ENCODE measurements at regions not wholly inside any gene's neighbourhood (a gene's known extent, or its start where the extent isn't known, plus 50 kb on each side); places are given as distances from the start of the nearest gene placed in this dataset.

DNA sequence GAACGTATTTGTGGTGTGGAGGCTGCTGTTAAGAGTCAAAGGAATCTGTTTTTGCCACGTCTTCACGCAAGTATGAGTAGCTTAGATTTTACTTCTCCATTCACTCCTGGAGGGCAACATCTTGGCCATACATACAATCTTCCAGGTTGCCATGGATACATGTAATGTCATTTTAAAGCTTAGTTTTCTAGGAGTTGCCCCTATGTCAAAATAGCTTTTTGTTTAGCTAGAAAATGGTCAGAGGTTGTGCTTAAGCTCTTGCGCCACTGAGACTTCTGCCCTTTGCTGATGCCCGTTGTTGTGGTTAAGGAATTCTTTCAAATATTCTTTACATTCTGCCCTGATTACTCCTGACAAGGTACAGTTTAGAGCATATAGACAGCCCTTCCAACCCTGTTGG is 245.4 kb upstream of the TFPI start:
- no peak for DNase-seq

DNA sequence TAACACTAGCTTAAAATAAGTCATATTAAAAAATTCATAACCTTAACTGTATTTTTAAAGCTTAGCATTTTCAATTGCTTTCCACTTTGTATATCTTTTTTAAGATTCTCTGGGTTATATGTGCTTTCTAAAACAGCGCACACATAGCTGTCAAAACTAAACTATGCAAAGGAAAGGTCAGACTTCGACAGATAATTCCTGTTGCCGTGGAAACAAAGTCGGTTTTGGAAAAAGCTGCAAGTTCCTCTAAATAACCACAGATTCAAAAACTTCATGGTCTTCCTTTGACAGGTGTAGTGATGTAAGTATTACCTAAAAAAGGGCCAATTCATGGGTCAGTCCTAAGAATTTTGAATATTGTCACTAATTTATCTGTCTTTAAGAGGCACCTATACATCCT is 249.6 kb upstream of the TFPI start:
- DNase-seq: no peak

GRCh38 chr2:187815113-187815512 is 260.9 kb upstream of the TFPI start:
- no peak for DNase-seq

- no peak for DNase-seq
Observed at GRCh38 chr2:187819624-187820023, 265.4 kb upstream of the TFPI start.

DNA sequence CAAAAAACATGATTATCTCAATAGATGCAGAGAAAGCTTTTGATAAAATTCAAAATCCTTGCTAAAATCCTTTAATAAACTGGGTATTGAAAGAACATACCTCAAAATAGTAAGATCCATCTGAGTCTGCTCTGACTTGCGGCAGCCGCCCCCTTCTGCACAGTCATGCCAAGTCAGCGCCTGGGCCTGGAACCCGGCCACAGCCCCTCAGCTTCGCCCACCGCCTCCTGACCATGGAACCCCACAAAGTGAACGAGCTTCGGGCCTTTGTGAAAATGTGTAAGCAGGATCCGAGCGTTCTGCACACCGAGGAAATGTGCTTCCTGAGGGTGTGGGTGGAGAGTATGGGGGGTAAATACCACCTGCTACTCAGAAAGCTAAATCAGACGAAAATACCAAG is 270.9 kb upstream of the TFPI start:
- DNase-seq: no peak

DNA sequence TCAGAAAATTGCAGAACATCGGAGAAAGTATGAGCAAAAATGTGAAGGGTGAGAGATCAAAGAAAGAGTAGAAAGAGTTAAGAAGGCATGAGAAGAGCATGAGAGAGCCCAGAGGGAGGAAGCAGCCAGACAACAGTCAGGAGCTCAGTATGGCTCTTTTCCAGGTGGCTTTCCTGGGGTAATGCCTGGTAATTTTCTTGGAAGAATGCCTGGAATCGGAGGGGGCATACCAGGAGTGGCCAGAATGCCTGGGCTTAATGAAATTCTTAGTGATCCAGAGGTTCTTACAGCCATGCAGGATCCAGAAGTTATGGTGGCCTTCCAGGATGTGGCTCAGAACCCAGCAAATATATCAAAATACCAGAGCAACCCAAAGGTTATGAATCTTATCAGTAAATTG is 271.8 kb upstream of the TFPI start:
- DNase-seq: no peak

- no peak for DNase-seq
Observed at GRCh38 chr2:187834787-187835186, 280.6 kb upstream of the TFPI start.

DNA sequence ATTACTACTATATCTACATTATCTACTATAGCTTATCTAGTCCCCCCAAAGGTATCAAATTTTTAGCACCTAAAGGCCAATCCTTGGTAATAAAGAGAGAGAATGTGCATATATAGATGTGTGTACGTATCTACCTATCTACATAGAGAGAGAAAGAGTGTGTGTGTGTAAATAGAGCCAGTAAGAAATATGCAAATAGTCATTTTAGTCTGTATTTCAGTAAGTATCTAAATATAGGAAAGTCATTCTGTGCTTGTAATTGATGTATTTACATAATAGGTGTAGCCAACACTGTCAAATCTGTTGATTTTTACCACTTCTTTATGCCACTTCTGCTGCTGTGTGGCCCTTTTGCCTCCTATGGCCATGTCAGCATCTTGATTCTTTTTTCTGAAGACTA is 284.5 kb upstream of the TFPI start:
- no peak for DNase-seq

DNA sequence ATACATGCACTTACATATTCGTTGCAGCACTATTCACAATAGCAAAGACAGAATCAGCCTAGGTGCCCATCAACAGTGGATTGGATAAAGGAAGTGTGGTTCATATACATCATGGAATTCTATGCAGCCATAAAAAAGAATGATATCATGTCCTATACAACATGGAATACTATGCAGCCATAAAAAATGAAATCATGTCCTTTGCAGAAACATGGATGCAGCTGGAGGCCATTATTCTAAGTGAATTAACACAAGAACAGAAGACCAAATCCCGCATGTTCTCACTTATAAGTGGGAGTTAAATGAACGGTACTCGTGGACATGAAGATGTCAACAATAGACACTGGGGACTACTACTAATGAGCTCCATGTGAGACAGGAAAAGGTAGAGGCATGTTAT is 288.1 kb upstream of the TFPI start:
- DNase-seq: no peak

DNA sequence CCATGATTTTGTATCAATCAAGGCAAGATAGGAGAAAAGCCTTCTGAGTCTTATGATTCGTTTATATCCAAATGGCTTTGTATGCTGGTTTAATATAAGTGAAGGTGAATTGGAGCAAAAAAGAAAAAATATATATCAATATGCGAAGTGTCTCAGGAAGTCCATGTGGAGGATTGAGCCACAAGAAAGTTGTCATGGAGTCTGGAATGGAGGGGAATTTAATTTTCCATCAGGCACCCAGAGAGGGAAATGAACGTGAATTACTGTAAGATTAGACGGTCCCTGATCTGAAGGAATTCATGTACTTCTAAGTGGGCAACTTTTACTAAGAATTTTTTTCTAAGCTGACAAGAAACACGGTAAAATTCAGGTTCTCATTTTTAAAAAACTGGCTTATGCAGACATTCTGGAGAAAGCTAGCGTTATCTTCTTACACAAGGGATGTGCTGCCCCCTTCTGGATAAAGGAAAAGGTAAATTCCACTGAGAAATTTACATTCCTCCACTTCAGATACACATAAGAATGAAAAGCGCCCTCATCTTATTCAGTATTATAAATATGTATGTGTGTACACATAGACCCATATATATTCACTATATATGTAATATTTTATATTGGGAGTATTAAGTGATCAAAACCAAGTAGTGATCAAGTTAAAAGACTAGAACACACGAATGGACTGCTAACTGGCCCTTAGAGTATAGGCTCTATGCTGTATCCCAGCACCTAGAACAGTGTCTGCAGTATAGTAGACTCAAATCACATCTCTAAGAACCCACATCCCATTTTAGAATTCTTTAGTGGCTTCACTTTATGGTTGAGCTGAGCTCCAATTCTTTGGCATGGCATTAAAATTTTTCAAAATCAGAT is 289.0 kb upstream of the TFPI start:
- peak; percentile 15 for DNase-seq

- DNase-seq: no peak
Observed at GRCh38 chr2:187847245-187848208, 293.3 kb upstream of the TFPI start.

DNA sequence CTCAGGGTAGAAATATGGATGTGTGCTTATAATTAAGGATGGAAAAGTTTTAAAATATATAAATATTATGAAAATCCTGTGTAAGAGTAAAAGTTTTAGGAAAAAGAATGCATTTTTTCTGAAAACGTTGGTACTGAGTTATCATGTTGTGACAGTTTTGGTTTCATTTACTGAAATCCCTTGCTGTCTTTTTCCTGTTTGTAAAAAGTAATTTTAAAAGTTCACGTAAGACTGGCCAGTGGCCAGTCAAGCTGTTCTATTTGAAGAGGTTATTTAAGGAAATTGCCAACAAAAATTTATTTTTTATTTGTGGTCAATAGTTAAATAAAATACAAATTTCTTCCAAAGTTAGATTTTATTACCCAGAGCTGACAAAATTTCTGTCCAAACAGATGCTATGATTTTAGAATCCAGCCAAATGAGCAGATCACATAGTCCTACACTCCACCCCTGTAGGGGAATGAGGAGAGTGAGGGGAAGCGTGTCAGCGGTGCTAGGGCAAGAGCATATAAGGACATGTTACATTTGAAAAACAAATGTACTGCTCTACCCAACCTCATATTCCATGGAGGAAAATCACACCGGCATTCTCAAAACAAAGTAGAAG is 297.8 kb upstream of the TFPI start:
- DNase-seq: no peak

- no peak for DNase-seq
Observed at GRCh38 chr2:187853381-187853791, 299.2 kb upstream of the TFPI start.

- DNase-seq: no peak
Observed at GRCh38 chr2:187854801-187855200, 300.6 kb upstream of the TFPI start.

- DNase-seq: no peak
Observed at GRCh38 chr2:187855689-187856088, 301.5 kb upstream of the TFPI start.

DNA sequence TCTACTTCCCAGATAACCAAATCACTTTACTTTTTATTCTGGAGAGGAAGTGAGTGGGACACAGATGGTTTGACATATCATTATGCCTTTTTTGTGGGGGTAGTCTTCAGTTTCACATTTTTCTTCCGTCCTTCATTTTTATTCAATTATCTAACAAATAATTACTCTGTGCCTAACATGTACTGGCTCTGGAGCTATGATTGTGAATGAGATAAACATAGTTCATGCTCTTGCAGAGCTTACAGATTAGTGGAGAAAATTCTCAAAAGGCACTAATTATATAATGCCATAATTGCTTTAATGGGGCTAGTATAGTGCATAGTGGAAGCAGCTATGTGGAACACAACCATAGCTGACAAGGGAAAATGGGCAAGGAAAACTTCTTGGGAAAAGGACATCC is 303.6 kb upstream of the TFPI start:
- no peak for DNase-seq

DNA sequence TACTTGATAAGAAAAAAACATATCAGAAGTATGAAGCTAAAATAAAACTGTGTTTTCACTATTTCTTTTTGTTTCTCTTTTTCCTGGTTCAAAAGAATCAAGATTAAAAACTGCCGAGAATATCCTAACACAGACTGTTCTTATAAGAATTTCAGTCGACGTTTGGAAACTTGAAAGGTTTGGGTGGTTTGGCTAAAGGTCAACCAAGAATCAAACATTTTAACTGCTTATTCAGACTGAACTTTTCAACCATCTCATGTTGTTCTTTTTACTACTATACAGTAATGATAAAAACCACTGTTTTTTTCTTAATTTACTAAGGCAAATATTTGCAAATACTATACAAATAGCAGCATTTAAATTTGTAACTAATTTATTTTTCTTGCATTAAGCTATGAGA is 308.5 kb upstream of the TFPI start:
- no peak for DNase-seq

DNA sequence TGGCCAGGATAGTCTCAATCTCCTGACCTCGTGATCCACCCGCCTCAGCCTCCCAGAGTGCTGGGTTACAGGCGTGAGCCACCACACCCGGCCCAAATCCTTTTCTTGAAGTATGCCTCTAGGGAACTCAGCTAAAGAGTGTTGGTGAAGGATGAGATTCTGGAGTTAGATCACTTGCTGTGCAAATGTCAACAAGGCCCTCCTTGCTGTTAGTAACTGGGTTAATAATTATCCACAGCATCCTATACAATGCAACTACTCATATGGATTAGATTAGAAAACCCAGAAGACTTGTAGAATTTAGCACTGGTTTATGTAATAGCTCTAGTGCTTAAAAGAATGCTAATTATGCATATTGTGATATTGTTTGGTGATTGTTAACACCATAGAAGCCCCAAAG is 310.8 kb upstream of the TFPI start:
- DNase-seq: no peak

- DNase-seq: no peak
Observed at GRCh38 chr2:187867165-187867564, 312.9 kb upstream of the TFPI start.

DNA sequence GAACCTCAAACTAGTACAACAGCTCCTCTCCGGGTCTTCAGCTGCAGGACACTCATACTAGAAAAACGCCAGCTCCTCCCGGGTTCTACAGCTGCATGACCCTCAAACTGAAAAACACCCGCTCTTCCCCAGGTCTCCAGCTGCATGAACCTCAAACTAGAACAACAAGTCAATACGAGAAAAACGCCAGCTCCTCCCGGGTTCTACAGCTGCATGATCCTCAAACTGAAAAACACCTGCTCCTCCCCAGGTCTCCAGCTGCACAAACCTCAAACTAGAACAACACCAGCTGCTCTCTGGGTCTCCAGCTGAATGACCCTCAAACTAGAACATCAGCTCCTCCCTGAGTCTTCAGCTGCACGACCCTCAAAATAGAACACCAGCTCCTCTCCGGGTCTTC is 315.0 kb upstream of the TFPI start:
- DNase-seq: no peak

DNA sequence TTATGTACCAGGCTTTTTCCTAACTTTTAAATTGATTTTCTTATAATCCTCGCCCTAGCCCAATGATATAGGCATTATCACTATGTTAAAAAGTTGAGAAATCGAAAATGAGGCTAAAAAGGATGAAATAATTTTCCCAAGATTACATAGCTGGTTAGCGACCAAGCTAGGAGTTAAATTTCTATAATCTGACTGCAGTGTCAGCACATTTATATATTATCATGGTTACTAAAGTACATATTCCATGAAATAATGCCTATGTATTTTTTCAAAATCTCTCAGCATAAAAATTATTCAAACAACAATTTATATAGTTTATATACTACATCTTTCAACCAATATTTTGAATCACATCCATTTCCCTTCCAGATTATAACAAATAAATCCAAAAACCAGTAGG is 317.3 kb upstream of the TFPI start:
- no peak for DNase-seq

DNA sequence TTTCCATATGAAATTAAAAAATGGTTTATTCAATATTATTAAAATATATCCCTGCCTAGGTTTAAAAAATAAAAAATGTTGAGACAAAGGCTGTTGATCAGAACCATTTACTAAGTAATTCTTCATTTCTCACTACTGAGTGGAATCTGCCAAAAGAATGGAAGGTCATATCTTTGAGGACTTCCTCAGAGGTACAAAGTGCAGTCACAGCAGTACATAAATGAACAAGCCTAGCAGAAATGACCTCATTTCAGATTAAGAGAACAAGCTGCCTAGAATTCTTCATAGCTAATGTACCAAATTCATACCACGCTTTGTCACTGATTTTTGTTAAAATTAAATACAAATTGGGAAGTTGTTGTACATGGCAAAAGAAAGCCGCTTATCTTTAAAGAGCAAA is 318.9 kb upstream of the TFPI start:
- DNase-seq: no peak

- no peak for DNase-seq
Observed at GRCh38 chr2:187874786-187875185, 320.6 kb upstream of the TFPI start.
